NCI-H1694 (cell line): ENCODE measurements at regions not wholly inside any gene's neighbourhood (a gene's known extent, or its start where the extent isn't known, plus 50 kb on each side); places are given as distances from the start of the nearest gene placed in this dataset.

Experiments
- DNase-seq: peaks from one replicate; lab custom pipeline; 2025; lab: John Stamatoyannopoulos, UW

- no peak for DNase-seq
Measured at GRCh38 chr14:85963486-85963885, 433.5 kb downstream of the FLRT2 start.

- DNase-seq = no peak
Measured at GRCh38 chr14:85960756-85961155, 430.8 kb downstream of the FLRT2 start.

DNA sequence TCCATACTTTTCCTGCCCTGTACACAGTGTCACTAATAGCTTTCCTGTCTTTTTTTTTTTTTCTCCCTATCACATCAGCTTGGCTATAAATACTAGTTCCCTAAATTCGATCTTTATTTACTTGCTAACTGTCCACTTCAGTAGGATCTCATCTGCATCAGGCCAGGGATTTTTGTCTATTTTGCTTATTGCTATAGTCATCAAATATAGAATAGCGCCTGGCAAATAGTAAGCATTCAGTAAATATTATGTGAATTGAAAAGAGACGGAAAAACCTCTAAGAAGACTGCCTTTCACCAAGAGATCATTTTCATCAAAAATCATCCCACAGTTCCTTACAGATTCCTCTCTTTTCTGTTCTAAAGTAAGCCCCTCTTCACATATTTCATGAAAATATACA lies 429.1 kb downstream of the FLRT2 start:
- no peak for DNase-seq

GRCh38 chr14:85958069-85958468 lies 428.1 kb downstream of the FLRT2 start:
- no peak for DNase-seq

DNA sequence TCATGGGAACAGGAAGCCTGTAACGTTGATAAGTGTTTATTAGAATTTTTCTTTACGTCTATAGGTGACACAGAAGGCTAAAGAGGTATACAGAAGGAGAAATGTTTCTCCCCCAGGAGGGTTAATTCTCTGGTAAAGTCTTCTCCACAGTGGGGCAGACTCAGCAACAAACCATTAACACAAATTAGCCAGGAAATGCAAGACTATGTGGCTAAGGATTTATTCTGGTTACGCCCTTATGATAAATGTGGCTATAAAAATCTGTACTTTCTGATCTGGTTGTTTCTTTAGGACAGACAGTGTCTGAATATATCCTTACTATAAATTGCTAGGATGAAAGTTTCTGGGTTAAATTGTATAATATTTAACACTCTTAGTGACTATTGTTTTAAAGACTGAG lies 423.3 kb downstream of the FLRT2 start:
- DNase-seq = no peak

GRCh38 chr14:85948153-85948552 lies 418.2 kb downstream of the FLRT2 start:
- DNase-seq = no peak

- DNase-seq = no peak
Measured at GRCh38 chr14:85947461-85948139, 417.7 kb downstream of the FLRT2 start.

DNA sequence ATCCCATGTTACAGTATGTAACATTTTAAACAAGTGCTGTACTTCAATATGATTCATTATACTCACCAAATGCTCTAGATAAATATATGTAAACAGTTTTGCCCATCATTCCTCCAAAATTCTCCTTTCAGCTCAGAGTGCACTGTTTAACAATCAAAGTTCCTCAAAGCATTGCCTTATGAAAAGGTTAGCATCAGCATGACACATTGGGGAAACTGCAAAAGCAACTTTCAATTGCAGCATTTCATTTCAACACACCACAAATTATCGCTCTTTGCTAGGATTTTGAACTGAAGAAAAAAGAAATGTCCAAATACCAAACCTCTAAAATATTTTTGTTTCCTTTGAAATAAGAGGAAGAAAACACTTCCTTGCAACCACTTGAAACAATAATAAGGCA lies 413.2 kb downstream of the FLRT2 start:
- DNase-seq = no peak

DNA sequence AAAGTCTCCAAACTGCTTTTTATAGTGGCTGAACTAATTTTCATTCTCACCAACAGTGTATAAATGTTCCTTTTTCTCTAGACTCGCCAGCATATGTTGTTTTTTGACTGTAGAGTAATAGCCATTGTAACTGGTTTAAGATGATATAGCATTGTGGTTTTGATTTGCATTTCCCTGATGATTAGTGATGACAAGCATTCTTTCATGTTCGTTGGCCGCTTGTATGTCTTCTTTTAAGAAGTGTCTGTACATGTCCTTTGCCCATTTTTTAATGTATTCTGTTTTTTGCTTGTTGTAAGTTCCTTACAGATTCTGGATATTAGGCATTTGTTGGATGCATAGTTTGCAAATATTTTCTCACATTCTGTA lies 404.9 kb downstream of the FLRT2 start:
- no peak for DNase-seq

DNA sequence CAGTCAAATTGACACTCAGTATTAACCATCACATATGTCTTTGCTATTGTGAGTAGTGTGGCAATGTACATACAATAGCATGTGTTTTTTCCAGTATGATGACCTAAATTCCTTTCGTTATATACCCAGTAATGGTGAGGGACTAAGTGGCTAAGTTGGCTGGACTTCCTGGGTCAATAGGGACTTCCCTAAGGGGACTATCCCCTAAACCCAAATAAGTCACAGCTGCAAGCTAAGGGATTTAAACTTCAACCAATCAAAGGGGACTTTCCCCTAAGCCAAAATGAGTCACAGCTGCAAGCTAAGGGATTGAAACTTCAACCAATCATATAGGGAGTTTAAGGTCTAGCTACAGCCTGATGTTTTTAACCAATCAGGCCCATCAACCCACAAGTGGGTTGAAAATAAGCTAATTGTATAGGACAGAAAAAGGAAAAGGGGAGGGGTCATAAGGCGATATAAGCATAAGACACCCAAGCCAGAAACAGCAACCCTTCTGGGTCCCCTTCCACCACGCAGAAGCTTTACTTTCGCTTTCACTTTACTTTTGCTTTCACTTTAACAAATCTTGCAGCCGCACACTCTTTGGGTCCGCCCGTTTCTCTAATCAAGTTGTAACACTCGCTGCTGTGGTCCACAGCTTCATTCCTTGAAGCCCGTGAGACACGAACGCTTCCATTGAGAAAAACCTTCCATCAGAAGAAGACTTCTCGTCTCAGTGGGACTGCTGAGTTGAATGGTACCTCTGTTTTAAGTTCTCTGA lies 404.4 kb downstream of the FLRT2 start:
- DNase-seq = no peak

DNA sequence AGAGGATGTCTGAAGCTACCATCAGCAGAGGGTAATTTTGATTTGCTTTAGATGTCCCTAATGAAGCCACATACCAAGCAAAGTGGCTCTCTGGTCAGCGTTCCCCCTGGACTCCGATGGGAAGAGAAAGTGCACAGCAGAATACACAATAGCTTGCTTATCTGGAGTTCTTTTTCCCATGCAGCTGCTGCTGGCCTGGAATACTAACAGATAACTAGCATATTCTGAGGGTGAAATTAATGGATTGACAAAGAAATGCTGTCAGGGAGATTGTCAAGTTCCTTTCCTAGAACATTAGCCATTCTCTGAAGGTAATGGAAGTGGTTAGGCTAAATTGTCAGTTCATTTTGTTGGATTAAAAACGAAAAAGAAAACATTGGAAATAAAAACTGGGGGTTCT lies 391.3 kb downstream of the FLRT2 start:
- no peak for DNase-seq

DNA sequence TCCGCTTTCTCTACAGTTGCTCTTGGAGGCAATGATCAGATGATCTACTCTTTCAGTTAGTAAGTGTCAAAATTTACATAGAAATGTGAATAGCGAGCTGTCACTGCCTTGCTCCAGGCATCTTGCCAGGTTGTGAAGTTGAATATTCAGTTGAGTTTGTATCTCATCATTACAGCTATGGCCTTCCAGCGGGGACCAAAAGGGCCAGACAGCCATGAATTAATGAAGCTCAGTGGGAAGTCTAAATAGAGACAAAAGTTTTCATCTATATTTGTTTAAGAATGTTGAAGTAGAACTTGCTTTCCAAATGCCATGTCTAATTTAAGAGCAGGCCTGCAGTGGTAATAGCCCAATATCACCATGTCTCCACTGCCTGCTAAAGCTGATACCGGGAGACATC lies 387.8 kb downstream of the FLRT2 start:
- no peak for DNase-seq

GRCh38 chr14:85915711-85916110 lies 385.8 kb downstream of the FLRT2 start:
- no peak for DNase-seq

DNA sequence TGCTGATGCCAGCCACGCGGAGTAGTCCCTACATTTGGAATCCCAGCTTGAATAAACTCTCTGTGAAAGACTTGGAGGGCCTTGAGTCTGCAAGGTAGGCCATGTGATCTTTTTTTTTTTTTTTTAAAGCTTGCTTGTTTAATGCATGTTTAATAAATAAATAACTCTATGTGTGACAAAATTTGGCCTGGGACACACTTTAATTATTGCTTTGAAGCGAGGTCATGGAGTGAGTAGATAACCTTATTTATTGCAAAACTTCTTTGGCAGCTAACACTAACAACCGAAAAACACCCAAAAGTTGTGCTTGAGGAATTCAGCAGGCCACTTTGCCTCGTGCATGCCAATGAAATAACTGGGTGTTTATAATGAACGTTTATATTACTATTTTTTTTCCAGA lies 382.2 kb downstream of the FLRT2 start:
- DNase-seq = no peak

GRCh38 chr14:85911044-85911443 lies 381.1 kb downstream of the FLRT2 start:
- DNase-seq = no peak

GRCh38 chr14:85909581-85909980 lies 379.6 kb downstream of the FLRT2 start:
- no peak for DNase-seq

DNA sequence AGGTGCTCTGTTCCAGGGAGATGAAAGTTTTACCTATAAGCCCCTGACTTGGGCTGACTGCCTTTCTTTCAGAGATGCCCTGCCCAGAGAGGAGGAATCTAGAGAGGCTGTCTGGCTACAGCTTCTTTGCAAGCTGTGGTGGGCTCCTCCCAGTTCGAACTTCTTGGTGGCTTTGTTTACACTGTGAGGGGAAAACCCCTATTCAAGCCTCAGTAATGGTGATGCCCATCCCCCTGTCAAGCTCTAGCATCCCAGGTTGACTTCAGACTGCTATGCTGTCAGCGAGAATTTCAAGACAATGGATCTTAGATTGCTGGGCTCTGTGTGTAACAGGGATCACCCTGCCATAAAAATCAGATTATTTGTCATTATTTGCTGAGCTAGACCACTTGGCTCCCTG lies 377.6 kb downstream of the FLRT2 start:
- DNase-seq = no peak

DNA sequence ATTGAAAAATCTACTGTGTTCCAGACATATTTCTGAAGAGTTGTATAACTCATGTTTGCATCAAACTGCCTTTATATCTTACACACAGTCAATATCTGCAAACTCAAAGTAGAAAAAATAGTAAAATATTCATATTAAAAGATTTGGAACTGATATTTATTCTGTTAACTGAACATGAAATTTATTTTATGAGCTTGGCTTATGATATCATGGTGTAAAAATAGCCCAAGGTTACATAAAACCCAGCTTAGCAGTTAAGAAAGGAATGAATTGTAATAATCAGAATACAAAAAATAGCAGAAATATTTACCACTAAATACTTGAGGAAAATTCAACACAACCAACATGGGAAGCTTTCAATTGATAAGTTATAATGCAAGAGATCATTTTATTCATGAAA lies 367.9 kb downstream of the FLRT2 start:
- no peak for DNase-seq

DNA sequence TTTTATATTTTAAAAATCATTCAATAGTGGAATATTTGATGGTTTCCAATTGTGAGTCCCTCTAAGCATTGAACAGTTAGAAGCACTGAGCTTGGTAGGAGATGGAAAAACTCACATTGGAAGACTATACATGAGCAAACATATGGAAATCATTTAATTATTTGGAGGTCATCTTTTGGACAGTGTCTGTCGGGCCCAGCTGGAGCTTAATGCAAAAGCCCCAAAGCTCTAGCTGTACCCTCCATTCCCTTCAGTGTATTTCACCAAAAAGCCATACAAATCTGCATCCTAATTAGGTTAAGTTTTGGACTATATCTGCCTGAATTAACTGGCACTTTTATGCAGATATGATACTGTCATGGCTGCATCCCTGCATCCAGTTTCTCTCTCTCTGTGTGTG lies 365.7 kb downstream of the FLRT2 start:
- no peak for DNase-seq

GRCh38 chr14:85892251-85892650 lies 362.3 kb downstream of the FLRT2 start:
- no peak for DNase-seq

DNA sequence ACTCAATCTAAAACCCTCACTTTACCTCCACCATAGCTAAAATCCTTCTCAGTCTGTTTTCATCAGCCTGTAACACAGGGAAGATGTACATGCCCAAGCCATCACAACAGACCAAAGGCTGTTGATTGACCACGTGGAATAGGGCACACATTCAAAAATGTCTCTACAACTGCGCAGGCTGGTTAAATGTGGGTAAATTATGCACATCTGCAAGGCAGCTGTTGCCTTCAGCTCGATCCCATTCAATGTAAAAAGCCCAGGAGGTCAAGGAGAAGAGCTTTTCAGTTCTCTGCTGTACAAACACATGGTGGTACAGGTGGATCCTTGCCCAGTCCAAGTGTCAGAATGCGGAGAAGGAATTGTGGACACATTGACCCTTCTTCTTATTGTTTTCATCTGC lies 354.0 kb downstream of the FLRT2 start:
- DNase-seq = no peak

GRCh38 chr14:85883101-85883500 lies 353.2 kb downstream of the FLRT2 start:
- no peak for DNase-seq

DNA sequence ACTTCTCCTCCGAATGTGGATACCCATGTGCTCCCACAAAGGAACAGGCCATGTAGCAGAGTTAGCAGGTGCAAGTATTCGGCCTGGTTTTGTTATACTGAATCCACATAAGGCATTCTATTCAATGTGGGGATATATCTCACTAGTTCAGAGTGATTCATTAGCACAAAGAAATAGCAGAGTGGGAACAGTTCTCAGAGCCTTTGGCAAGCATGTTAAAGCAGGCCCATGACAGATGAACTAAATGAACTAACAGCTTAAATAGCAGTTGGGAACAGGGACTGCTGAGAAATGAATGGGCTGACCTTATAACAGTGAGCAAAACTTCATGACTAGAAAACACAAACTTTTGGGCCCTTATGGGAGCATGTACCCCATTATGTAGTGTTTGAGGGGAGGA lies 352.0 kb downstream of the FLRT2 start:
- DNase-seq = no peak

DNA sequence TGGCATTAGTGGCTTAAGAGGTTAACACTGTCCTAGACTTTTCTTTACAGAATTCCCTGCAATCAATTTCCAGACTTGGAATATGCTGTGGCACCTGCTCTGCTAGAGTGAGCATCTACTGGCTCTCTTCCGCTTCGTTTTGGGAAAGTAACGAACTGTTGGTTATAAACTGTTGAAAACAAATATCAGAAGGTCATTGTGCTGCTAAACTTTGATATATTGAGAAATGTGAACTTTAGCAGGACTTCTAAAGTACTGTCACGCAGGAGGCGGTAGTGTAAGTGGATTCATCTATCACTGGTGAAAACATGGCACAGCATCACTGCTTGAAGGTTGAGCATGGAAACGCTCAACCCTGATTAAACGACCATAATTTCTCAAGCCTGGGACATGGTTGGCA lies 348.9 kb downstream of the FLRT2 start:
- DNase-seq = no peak
